ENCODE measurements at regions not wholly inside any gene's neighbourhood (a gene's known extent, or its start where the extent isn't known, plus 50 kb on each side); places are given as distances from the start of the nearest gene placed in this dataset.

GRCh38 chr4:122232633-122233032 is 80.5 kb downstream of the BLTP1 start:
- no peaks in the 10 kb centered on the region for H3K9me3 ChIP-seq
- TF ChIP-seq EP300 (IDR thresholded peaks at IDR 0.05) (no peak), CTCF (IDR thresholded peaks at IDR 0.05) (no peak), POLR2A (IDR thresholded peaks at IDR 0.05) (no peak)
- H3K36me3 ChIP-seq = no peaks in the 10 kb centered on the region
- intact Hi-C loops (cut with DNase I) = loop anchor here in 1 of 4 donors (10.0 kb wide), 1 partner anchor 702 kb away; no protein-coding TSS in a partner anchor
- no peak for DNase-seq
- no peak overlapping the region for H3K27ac ChIP-seq
- H3K4me1 ChIP-seq (ENCODE audit: insufficient read depth) = no peaks in the 10 kb centered on the region
- WGBS, 3 donors = 97 to 99% (median 98%) methylated on average over 3 of the region's 3 CpGs
- no peaks in the 10 kb centered on the region for H3K27me3 ChIP-seq
- H3K4me3 ChIP-seq = no peak overlapping the region

GRCh38 chr4:122234686-122235085 is 82.6 kb downstream of the BLTP1 start:
- WGBS, 3 donors = 91 to 93% (median 92%) methylated on average over 3 of the region's 3 CpGs
- Histone ChIP-seq H3K4me3 (no peak overlapping the region), H3K27me3 (no peaks in the 10 kb centered on the region), H3K36me3 (no peaks in the 10 kb centered on the region), H3K27ac (no peak overlapping the region), H3K9me3 (no peaks in the 10 kb centered on the region), H3K4me1 (ENCODE audit: insufficient read depth) (no peaks in the 10 kb centered on the region)
- DNase-seq = no peak
- TF ChIP-seq EP300 (IDR thresholded peaks at IDR 0.05) = no peak
- no peak for TF ChIP-seq CTCF (IDR thresholded peaks at IDR 0.05)
- no peak for TF ChIP-seq POLR2A (IDR thresholded peaks at IDR 0.05)
- intact Hi-C loops (cut with DNase I) = loop anchor here in 1 of 4 donors (10.0 kb wide), 1 partner anchor 700 kb away; no protein-coding TSS in a partner anchor

GRCh38 chr4:122243785-122244184 is 91.7 kb downstream of the BLTP1 start:
- Histone ChIP-seq H3K27ac (no peak overlapping the region), H3K27me3 (no peaks in the 10 kb centered on the region), H3K36me3 (no peaks in the 10 kb centered on the region), H3K4me1 (ENCODE audit: insufficient read depth) (no peaks in the 10 kb centered on the region), H3K4me3 (no peak overlapping the region), H3K9me3 (no peaks in the 10 kb centered on the region)
- DNase-seq = no peak
- intact Hi-C loops (cut with DNase I) = no loop called here
- 96 to 98% (median 96%) methylated on average over 4 of the region's 4 CpGs for WGBS, 3 donors
- TF ChIP-seq CTCF (IDR thresholded peaks at IDR 0.05) = no peak
- no peak for TF ChIP-seq EP300 (IDR thresholded peaks at IDR 0.05)
- no peak for TF ChIP-seq POLR2A (IDR thresholded peaks at IDR 0.05)

- DNase-seq = no peak
- no peak for TF ChIP-seq CTCF (IDR thresholded peaks at IDR 0.05)
- TF ChIP-seq EP300 (IDR thresholded peaks at IDR 0.05) = no peak
- TF ChIP-seq POLR2A (IDR thresholded peaks at IDR 0.05) = no peak
- H3K36me3 ChIP-seq = no peaks in the 10 kb centered on the region
- no peaks in the 10 kb centered on the region for H3K4me1 ChIP-seq (ENCODE audit: insufficient read depth)
- no peak overlapping the region for H3K27ac ChIP-seq
- no peaks in the 10 kb centered on the region for H3K27me3 ChIP-seq
- intact Hi-C loops (cut with DNase I) = no loop called here
- H3K9me3 ChIP-seq = no peaks in the 10 kb centered on the region
- H3K4me3 ChIP-seq = no peak overlapping the region
- WGBS, 3 donors = 83 to 90% (median 89%) methylated on average over 3 of the region's 3 CpGs
These were observed 92.6 kb downstream of the BLTP1 start for GRCh38 chr4:122244764-122245163.
